Activated T-cell treated with anti-CD3 and anti-CD28 coated beads for 24 hours (primary cell): ENCODE measurements at regions not wholly inside any gene's neighbourhood (a gene's known extent, or its start where the extent isn't known, plus 50 kb on each side); places are given as distances from the start of the nearest gene placed in this dataset.

Experiments
- DNase-seq: peaks from one replicate; pipeline ENCODE4 v3.0.0-alpha.2; 2020; ENCODE audit warnings: low read depth

- DNase-seq: no peak
Observed at GRCh38 chr2:238963161-238963970, 115.5 kb downstream of the TWIST2 start.

GRCh38 chr2:238963971-238964328, 116.1 kb downstream of the TWIST2 start:
- no peak for DNase-seq

- no peak for DNase-seq
Observed at GRCh38 chr2:238964544-238965067, 116.7 kb downstream of the TWIST2 start.

GRCh38 chr2:238965371-238966071, 117.6 kb downstream of the TWIST2 start:
- DNase-seq: no peak

GRCh38 chr2:238966072-238966937, 118.4 kb downstream of the TWIST2 start:
- DNase-seq: no peak

GRCh38 chr2:238967031-238967977, 119.4 kb downstream of the TWIST2 start:
- no peak for DNase-seq

- no peak for DNase-seq
Observed at GRCh38 chr2:238967978-238968360, 120.1 kb downstream of the TWIST2 start.

GRCh38 chr2:238968616-238969384, 120.9 kb downstream of the TWIST2 start:
- no peak for DNase-seq

GRCh38 chr2:238969857-238970256, 122.0 kb downstream of the TWIST2 start:
- DNase-seq: no peak

GRCh38 chr2:238970553-238971081, 122.7 kb downstream of the TWIST2 start:
- DNase-seq: peak; percentile 33

- DNase-seq: no peak
Observed at GRCh38 chr2:238971318-238972145, 123.6 kb downstream of the TWIST2 start.

- no peak for DNase-seq
Observed at GRCh38 chr2:238972146-238972445, 124.2 kb downstream of the TWIST2 start.

GRCh38 chr2:238973038-238973739, 125.3 kb downstream of the TWIST2 start:
- DNase-seq: no peak

GRCh38 chr2:238974081-238974480, 126.2 kb downstream of the TWIST2 start:
- DNase-seq: no peak

GRCh38 chr2:238974501-238975166, 126.7 kb downstream of the TWIST2 start:
- DNase-seq: no peak

- DNase-seq: no peak
Observed at GRCh38 chr2:238975408-238975807, 127.5 kb downstream of the TWIST2 start.

- DNase-seq: no peak
Observed at GRCh38 chr2:238978497-238978896, 130.6 kb downstream of the TWIST2 start.

- no peak for DNase-seq
Observed at GRCh38 chr2:238979636-238980035, 131.8 kb downstream of the TWIST2 start.
